NCI-H146 (cell line): ENCODE measurements at regions not wholly inside any gene's neighbourhood (a gene's known extent, or its start where the extent isn't known, plus 50 kb on each side); places are given as distances from the start of the nearest gene placed in this dataset.
"Not testable (repeated sequence)": the region's sequence is repeated elsewhere in the genome, so short reads cannot be mapped to it uniquely, and the experiment has no call there.

ENCODE experiments used
- DNase-seq: peaks from one replicate; lab custom pipeline; 2025; lab: John Stamatoyannopoulos, UW

DNA sequence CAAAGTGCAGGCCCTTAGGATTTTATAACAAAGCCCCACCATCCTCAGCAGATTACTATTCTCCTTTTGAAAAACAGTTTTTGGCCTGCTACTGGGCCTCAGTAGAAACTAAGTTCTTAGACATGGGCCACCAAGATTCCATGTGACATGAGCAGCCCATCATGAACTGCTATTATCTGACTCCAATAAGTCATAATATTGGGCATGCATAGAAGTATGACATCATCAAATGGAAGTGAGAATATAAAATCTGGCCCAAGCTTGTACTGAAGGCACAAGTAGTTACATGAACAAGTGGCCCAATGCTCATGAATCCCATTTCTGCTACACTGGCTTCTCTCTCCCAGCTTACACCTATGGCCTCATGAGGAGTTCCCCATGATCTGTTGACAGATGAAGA, 404.8 kb downstream of the EPHA5 start:
- no peak for DNase-seq

DNA sequence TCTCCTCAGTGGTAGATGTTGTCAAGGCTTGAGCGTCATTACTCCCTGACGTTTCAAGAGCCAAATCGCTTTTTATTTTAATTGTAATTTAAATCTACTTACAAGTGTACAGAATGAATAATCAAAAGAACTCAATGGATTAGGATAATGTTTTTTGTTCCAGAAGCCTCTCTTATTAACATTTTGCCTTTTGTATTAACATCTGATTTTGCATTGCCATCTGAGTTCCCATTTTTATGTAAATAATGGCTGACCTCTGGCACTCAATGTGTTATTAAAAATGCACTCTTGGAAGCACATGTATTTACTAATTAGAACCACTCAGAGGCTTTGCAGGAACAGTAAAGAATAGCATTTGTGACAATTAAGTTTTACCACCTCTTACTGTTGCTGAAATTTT, 411.0 kb downstream of the EPHA5 start:
- DNase-seq = no peak

DNA sequence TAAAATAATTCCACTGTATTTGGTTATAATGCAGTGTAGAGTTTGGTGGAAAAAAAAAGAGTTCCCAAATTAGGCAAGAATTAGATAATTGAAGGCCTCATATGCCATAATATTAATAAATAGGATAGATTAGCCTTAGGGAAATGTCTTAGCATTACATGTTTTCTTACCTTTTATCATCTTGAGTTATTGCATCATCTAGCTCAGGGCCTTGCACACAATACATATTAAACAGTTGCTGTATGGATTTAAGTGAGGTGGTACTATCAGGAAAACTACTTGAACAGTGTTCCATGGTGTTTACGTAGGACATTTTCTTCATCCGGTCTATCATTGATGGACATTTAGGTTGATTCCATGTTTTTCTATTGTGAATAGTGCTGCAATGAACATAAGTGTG, 419.4 kb downstream of the EPHA5 start:
- no peak for DNase-seq

DNA sequence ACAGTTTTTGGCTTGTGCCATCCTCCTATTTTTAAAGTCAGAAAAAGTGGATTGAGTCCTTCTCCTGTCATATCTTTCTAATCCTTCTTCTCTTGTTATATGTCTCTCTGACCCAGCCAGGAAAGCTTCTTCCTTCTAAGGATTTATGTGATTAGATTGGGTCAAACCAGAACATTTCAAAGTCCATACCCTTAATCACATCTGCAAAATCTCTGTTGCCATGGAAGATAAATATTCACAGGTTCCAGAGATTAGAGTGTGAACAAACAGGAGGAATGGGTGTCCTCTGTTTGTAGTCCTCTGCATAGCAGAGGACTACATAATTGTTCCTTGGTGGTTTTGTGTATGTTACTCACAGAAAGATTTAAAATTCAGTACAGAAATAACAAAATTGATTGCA, 421.2 kb downstream of the EPHA5 start:
- no peak for DNase-seq

DNA sequence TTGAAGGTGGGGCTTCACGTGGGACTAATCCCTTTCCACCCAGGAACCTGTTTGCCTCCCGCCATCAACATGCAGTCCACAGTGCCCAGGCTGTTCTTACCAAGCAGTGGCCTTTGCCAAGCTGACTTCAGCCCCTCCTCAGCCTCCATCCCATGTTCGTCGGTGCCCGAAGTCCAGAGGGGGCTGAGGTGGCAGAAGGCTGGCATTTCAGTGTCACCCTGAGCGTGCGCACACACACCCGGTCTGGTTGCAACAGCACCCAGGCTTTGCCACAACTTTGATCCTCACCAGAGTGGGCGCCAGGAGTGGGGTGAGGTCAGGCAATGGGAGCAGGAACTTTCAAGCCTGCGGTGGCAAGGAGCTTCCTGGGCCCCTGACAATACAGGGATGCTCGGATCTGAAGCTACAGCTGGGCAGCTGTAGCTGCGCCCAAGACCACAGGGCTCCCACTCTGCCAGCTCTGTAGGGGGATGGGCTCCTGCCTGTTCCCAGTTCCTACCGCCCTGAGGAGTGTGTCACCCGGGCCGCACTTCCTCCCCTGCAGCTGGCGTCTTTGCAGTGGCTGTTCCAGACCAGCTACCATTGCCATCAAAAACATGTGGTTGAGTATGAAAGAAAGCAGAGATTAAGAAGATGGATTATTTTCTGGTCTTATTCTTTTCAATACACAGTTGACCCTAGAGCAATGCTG, 428.0 kb downstream of the EPHA5 start:
- DNase-seq = peak; percentile 84

DNA sequence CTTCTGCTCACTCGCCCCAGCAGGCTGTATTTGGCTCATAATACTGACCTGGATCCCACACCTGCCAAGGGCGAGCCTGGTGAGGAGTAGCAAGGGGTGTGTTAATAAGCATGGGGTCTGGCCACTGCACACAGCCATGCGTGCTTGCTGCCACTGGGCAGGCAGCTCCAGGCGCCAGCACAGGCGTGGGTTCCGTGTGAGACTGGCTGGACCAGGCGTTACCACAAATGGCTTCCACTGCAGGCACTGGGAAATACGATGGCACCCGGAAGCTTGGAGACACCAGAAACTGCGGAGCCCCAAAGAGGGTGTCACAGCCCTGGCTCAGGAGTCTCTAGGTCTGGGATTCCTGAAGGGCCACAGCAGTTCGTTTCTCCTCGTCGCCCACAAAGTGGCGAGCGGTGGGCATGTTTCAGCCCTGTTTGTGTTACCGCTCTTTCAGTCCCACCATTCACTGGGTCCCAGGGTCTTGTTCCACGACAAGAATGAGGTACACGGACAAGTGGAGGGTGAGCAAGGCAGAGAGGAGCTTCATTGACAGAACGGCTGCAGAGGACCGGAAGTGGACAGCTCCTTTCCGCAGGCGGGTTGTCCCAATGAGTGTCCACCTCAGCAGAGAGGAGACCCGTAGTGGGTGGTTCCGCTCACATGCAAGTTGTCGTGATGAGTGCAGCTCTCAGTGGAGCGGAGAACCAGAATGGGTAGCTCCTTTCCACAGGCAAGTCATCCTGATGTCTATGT, 428.9 kb downstream of the EPHA5 start:
- peak; percentile 96 for DNase-seq

DNA sequence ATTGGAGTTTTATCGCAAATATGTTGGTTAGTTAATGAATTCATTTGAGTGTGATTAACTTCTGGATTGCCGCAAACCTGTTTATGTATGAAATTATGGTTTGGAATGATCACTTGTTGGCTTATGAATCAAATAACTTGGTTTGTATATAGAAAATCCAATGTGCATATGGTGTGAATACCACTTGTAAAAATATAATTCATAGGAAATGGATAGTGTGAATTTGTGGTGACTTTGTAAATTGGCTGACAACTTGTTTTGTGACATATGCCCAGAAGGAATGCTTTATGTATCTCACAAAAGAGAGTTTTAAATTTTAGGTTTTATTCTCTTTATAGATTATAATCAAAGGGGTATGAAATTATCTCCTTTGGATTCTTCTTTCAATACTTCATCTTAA, 436.2 kb downstream of the EPHA5 start:
- DNase-seq = no peak

DNA sequence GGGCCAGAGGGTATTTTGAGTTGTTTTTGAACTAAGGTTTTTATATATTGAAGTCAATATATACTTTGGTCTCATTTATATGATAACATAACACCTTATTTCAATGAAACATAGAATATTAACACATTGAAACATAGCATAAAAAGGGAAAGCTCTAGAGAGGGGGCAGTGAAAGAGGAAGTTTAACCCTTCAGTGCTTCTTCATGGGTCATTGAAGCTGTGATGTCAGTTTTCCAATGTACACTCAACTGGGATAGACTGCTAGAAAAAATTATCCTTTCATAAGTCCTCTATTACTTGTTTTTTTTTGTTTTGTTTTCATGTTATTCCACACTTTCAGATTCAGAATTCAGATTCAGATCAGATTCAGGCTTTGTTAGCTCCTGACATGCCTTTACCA, 442.7 kb downstream of the EPHA5 start:
- no peak for DNase-seq

DNA sequence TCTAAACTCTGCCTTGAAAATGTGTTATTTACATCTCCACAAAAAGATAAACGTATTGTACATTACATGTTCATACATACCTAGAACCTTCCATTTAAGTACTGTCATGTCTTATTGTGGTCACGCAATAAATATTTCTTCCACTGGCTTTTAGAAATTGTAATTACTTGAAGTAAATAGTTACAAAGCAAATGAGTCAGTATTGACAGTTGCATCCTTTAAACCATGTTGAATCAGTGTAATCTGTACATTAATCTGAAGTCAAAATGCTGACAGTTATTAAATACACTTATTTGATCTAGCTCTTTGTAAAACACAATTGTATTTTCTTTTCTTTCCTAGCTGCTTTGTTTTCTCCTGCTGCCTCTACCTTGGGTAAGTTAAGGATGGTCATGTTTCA, 446.7 kb downstream of the EPHA5 start:
- no peak for DNase-seq

DNA sequence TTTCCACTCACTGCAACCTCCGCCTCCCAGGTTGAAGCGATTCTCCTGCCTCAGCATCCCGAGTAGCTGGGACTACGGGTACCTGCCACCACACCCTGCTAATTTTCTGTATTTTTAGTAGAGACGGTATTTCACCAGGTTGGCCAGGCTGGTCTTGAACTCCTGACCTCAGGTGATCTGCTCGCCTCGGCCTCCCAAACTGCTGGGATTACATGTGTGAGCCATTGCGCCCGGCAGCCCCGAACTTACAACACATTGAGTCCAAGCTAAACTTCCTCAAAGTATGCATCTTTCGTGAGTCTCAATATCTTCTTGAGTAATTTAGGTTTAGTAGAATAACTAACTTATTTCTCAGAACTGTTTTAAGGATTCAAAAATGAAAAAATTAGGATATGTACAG, 447.2 kb downstream of the EPHA5 start:
- DNase-seq = not testable (repeated sequence)

DNA sequence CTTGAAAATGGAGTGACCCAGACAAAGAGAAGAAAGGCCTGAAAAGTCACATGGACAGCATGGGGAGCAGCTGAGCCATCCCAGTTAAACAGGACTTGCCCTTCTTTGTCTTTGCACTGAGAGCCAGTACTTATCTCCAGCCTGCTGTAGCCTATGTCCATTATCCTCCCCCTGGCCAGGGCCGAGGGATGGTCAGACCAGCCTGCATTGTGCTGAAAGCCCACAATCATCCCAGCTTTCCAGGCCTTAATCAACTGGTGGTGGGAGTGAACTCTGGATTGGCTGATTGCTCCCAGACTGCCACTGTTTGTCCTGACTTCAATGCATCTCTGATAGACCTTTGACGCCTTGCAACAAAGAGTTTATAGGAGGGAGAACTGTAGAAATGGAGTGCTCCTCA, 453.1 kb downstream of the EPHA5 start:
- DNase-seq = no peak

DNA sequence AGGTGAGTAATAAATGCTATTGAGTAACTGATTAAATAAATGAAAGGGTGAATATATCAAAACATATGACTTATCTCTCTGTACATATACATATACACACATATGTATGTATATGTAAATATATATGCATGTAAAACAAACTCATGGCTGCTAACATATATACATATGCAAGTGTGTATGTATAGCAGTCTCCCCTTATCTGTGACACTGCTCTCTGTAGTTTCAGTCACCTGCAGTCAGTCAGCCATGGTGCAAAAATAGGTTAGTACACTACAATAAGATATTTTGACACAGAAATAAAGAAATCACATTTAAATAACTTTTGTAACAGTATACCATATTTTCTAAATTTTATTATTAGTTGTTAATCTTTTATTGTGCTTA, 467.4 kb downstream of the EPHA5 start:
- no peak for DNase-seq

DNA sequence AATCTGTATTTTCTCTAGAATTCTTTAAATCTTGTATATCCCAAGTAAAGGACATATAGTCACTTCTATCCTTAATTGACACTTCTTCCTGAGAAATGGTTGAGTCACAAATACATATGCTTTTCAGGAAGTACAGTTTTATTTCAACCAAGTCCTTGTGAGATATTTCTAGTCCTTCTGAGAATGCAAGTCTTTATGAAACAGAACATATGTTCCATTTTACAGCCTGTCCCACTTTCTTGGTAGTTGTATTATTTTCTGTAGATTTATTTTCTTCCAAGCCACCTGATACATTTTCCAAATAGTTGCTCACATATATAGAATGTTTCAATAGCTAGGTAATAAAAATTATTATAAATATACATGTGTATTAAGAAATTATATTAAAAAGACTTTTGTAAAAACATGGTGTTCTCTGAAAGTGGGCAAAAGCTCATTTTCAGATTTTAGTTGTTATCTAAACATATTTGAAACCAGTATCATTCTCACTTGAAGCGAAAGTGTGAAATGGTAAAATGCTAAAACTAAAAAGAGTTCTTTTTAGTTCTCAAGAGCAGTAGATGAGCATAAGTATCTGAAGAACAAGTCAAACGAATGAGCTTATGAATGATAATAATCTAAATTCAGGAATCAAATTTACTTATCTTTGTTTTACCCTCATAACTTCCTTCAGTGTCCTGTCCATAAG, 468.0 kb downstream of the EPHA5 start:
- no peak for DNase-seq

DNA sequence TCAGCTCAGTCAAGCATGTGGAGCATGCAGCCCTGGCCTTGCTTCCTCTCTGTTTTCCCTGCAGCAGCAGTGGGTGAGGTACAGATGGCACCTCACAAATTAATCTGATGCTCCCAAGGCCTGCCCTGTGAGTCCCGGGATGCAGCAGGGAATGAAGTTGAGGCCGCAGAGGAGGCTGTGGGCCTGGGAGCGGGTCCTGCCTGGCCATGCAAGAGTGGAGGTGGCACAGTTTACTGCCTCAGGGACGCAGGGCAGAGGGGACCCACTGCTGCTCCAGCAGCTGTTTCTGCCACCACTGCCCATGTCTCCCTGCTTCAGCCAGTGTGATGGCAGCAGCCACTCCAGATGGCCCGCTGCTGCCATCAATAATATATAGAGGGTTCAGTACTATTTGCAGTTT, 474.6 kb downstream of the EPHA5 start:
- DNase-seq = no peak

DNA sequence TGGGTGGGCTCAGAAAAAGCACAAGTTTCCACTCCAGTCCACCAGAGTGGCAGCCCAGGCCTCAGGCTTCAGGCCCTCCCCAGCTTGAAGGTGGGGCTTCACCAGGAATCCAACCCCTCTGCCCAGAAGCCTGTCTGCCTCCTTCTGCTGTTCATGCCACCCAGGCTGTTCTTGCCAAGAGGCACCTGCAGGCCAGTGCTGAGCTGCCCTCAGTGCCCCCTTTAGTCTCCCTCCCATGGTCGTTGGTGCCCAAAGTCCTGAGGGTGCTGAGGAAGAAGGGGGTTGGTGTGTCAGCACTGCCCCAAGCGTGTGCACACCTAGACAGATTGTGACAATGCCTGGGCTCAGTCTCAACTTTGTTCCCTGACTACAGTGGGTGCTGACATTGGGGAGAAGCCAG, 475.3 kb downstream of the EPHA5 start:
- no peak for DNase-seq

DNA sequence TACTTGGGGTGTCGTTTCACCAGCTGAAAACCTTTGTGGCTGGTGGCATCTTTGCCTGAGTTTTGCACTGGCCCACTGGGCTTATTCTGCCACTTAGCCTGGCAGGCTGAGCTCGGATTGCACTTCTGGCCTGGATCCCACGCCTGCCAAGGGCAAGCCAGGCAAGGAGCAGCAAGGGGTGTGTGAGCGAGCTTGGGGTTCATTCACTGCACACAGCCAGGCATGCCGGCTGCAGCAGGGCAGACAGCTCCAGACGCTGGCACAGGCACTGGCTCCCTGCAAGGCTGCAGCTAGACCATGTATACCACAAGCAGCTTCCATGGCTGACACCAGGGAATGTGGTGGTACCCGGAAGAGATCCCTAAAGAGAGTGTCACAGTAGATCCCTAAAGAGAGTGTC, 476.3 kb downstream of the EPHA5 start:
- DNase-seq = no peak

DNA sequence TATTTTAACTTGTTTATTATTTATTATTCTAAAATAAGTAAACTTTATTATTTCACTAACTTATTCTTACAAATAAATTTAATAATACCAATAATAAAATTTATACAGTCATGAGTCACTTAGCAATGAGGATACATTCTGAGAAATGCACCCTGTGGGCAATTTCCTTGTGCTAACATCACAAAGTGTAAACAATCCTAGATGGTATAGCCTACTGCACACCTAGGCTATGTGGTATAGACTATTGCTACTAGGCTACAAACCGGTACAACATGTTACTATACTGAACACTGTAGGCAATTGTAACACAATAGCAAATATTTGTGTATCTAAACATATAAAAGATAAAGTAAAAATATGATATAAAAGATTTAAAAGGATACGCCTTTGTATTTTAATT, 479.5 kb downstream of the EPHA5 start:
- no peak for DNase-seq

DNA sequence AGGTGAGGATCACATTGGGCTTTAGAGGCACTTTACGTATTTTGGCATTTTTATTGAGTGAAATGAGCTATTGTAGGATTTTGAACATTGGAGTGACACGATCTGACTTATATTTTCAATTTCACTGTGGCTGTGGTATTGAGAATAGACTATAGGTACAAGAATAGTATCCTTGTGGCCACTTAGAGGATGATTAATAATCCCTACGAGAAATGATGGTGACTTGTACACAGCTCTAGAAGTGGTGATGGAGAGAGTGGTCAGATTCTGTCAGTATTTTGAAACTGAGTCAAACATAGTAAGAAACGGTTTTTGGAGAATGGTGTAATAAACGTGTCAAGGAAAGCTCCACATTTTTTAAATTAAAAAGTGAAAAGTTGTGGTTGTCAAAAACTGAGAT, 494.7 kb downstream of the EPHA5 start:
- DNase-seq = no peak

DNA sequence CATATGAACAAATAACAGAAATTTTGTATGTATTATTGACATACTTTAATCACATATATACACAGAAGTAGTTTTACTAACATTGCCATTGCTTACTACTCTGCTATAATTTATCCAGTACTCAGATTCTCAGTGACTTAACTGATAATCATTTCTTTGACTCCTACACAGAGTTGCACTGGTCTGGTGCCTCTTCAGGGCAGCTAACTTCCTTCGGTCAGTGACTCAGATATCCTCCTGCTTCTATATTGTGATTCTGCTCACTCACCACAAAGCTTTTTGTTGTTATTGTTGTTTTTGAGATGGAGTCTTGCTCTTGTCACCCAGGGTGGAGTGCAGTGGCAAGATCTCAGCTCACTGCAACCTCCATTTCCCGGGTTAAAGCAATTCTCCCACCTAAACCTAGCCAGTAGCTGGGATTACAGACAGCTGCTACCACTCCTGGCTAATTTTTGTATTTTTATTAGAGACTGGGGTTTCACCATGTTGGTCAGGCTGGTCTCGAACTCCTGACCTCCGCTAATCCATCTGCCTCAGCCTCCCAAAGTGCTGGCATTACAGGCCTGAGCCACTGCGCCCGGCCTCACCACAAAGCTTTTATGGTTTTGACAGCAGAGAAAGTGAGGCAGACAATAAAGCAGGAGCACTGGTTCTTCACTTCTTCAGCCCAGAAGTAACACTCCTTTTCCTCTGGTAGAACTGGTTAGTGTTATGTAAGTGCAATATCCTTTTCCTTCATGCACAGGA, 499.3 kb downstream of the EPHA5 start:
- DNase-seq = no peak

DNA sequence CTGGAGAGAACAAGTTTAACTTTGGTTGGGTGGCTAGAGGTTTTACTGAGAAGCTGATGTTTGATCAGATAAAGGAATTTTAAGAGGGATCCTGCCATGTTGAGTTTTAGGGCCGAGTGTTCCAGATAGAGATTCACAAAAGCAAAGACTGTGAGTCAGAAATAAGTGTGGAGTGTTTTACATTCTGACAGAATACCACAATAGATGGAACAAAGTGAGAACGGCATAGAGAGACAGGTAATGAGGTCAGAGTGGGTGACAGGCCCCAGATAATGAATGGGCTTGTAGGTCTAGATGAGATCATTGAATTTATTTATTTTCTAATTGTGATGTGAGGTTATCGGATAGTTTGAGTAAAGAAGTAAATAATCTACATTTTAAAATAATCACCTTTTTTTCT, 502.6 kb downstream of the EPHA5 start:
- no peak for DNase-seq

DNA sequence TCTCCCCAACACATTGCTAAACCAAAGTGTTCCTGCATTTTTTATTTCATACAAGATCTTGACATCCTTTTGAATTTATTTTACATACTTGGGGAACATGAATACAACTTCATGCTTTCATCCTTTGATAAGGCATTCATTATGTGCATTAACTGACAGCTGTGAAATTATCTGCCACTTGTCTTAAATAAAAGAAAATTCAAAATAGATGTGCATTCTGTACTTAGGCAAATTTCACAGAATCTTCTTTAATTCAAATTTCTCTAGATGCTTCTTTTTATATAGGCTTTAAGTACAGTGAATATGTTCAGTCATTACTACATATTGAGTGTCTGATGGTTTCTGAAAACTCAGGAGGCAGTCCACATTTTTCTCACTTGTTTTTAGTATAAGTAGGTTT, 518.1 kb downstream of the EPHA5 start:
- no peak for DNase-seq

DNA sequence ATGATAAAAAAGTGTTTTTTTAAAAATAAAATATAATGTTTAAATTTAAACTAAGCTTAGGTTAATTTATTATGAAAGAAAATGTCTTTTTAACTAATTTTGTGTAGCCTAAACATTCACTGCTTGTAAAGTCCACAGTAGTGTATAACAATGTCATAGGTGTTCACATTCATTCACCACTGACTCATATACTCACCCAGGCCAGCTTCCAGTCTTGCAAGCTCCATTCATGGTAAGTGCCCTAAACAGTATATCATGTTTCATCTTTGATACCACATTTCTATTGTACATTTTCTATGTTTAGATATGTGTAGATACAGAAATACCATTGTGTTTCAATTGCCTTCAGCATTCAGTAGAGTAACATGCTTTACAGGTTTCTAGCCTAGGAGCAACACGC, 530.3 kb downstream of the EPHA5 start:
- DNase-seq = no peak

DNA sequence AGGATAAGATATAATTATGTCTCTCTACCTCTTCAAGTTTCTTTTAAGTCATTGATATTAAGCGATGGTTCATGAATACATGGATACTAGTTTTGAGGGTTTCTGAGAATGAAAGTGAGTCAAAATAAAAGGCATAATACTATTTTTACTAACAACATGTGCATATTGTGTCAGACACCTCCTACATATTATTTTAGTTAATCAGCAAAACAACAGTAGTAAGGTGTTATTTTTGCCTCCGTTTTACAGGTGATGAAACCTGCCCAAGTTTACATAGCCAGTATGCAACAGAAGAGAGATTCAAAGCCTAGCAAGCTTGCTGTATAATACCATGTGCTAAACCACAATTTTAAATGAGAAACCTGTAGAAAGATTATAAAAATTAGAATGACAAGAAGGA, 544.1 kb downstream of the EPHA5 start:
- no peak for DNase-seq
